MM.1S (cell line): ENCODE measurements at regions not wholly inside any gene's neighbourhood (a gene's known extent, or its start where the extent isn't known, plus 50 kb on each side); places are given as distances from the start of the nearest gene placed in this dataset.

ENCODE experiments used
- DNase-seq: peaks from one replicate; pipeline ENCODE4 v3.0.0-alpha.2; 2015
- H2AFZ ChIP-seq: fragments of 300-600 bp; sonication (generic); 2 replicates; pipeline ENCODE4 v1.6.0; 2016; ENCODE audit warnings: antibody characterized with exemption, low read length
- H3F3A ChIP-seq: fragments of 300-600 bp; sonication (generic); 2 replicates; pipeline ENCODE4 v1.6.1; 2016; ENCODE audit warnings: mild to moderate bottlenecking, antibody characterized with exemption, low read length, moderate library complexity, mixed read lengths; ENCODE audit not compliant: insufficient read depth
- H3K27ac ChIP-seq: fragments of 300-600 bp; sonication (generic); 2 replicates; pipeline ENCODE4 v1.5.1; 2016; ENCODE audit warnings: mild to moderate bottlenecking, low read length
- H3K27me3 ChIP-seq: fragments of 300-600 bp; sonication (generic); replicated peaks from 2 replicates; pipeline ENCODE4 v1.6.0; 2016; ENCODE audit warnings: low read length; ENCODE audit not compliant: insufficient read depth
- H3K36me3 ChIP-seq: fragments of 300-600 bp; sonication (generic); replicated peaks from 2 replicates; pipeline ENCODE4 v1.6.1; 2016; ENCODE audit warnings: mild to moderate bottlenecking, low read length, mixed read lengths; ENCODE audit not compliant: insufficient read depth
- H3K4me1 ChIP-seq: fragments of 300-600 bp; sonication (generic); 2 replicates; pipeline ENCODE4 v1.6.1; 2016; ENCODE audit warnings: low read length, mixed read lengths
- H3K4me2 ChIP-seq: fragments of 300-600 bp; sonication (generic); 2 replicates; pipeline ENCODE4 v1.6.0; 2016; ENCODE audit warnings: low read depth, low read length
- H3K4me3 ChIP-seq: fragments of 300-600 bp; sonication (generic); 2 replicates; pipeline ENCODE4 v1.5.1; 2016; ENCODE audit warnings: low read length, mixed read lengths
- H3K79me2 ChIP-seq: fragments of 300-600 bp; sonication (generic); 2 replicates; pipeline ENCODE4 v1.6.1; 2016; ENCODE audit warnings: mixed run types, low read length, mixed read lengths
- H3K9ac ChIP-seq: fragments of 300-600 bp; sonication (generic); 2 replicates; pipeline ENCODE4 v1.6.1; 2016; ENCODE audit warnings: low read length, mixed read lengths
- H3K9me2 ChIP-seq: fragments of 300-600 bp; sonication (generic); replicated peaks from 2 replicates; pipeline ENCODE4 v1.6.1; 2016; ENCODE audit warnings: mild to moderate bottlenecking, low read length, mixed read lengths; ENCODE audit not compliant: insufficient read depth
- H3K9me3 ChIP-seq: fragments of 300-600 bp; sonication (generic); replicated peaks from 2 replicates; pipeline ENCODE4 v1.6.1; 2016; ENCODE audit warnings: mild to moderate bottlenecking, low read length, mixed read lengths; ENCODE audit not compliant: insufficient read depth
- H4K20me1 ChIP-seq: fragments of 300-600 bp; sonication (generic); 2 replicates; pipeline ENCODE4 v1.6.1; 2016; ENCODE audit warnings: mild to moderate bottlenecking, low read length, moderate library complexity, mixed read lengths; ENCODE audit not compliant: insufficient read depth
- CTCF ChIP-seq: fragments of 300-600 bp; sonication (generic); IDR thresholded peaks from 2 replicates; pipeline ENCODE4 v1.5.1; 2016; ENCODE audit warnings: antibody characterized with exemption, low read length, mixed read lengths
- EZH2 ChIP-seq: fragments of 300-600 bp; sonication (generic); optimal IDR thresholded peaks from 2 replicates; pipeline ENCODE3; 2017; ENCODE audit warnings: low read depth, mild to moderate bottlenecking, antibody characterized with exemption, low read length, mixed read lengths
- EZH2phosphoT487 ChIP-seq: fragments of 300-600 bp; sonication (generic); IDR thresholded peaks from 2 replicates; pipeline ENCODE4 v1.6.1; 2018; ENCODE audit warnings: antibody characterized with exemption, low read length

- Histone ChIP-seq H3F3A (no peaks in the 10 kb centered on the region), H3K36me3 (no peaks in the 10 kb centered on the region), H3K4me1 (no peaks in the 10 kb centered on the region), H3K4me2 (no peak overlapping the region), H3K27ac (no peak overlapping the region), H3K4me3 (no peak overlapping the region), H4K20me1 (no peaks in the 10 kb centered on the region), H3K27me3 (no peaks in the 10 kb centered on the region), H3K9ac (no peak overlapping the region), H3K9me3 (no peaks in the 10 kb centered on the region), H3K79me2 (no peaks in the 10 kb centered on the region), H2AFZ (no peak overlapping the region), H3K9me2 (no peaks in the 10 kb centered on the region)
- no peak for DNase-seq
- no peak for TF ChIP-seq EZH2
- no peak for TF ChIP-seq CTCF
- TF ChIP-seq EZH2phosphoT487, result no peak
Observed at GRCh38 chr5:116381201-116381600, 193.4 kb downstream of the SEMA6A start.

GRCh38 chr5:116380621-116381020 lies 194.0 kb downstream of the SEMA6A start:
- Histone ChIP-seq H3K27me3 (no peaks in the 10 kb centered on the region), H3K4me2 (no peak overlapping the region), H3F3A (no peaks in the 10 kb centered on the region), H3K9ac (no peak overlapping the region), H3K36me3 (no peaks in the 10 kb centered on the region), H3K9me2 (no peaks in the 10 kb centered on the region), H3K4me3 (no peak overlapping the region), H2AFZ (no peak overlapping the region), H3K27ac (no peak overlapping the region), H3K4me1 (no peaks in the 10 kb centered on the region), H3K9me3 (no peaks in the 10 kb centered on the region), H4K20me1 (no peaks in the 10 kb centered on the region), H3K79me2 (no peaks in the 10 kb centered on the region)
- DNase-seq, result no peak
- TF ChIP-seq CTCF (no peak), EZH2phosphoT487 (no peak), EZH2 (no peak)

- H3K4me3 ChIP-seq, result no peak overlapping the region
- no peaks in the 10 kb centered on the region for H3K36me3 ChIP-seq
- H2AFZ ChIP-seq, result no peak overlapping the region
- no peak overlapping the region for H3K4me2 ChIP-seq
- no peaks in the 10 kb centered on the region for H3K79me2 ChIP-seq
- H3K27ac ChIP-seq, result no peak overlapping the region
- H3F3A ChIP-seq, result no peaks in the 10 kb centered on the region
- no peaks in the 10 kb centered on the region for H3K9me3 ChIP-seq
- TF ChIP-seq EZH2, result no peak
- TF ChIP-seq EZH2phosphoT487, result no peak
- no peak for TF ChIP-seq CTCF
- H3K9me2 ChIP-seq, result no peaks in the 10 kb centered on the region
- H3K27me3 ChIP-seq, result no peaks in the 10 kb centered on the region
- no peaks in the 10 kb centered on the region for H4K20me1 ChIP-seq
- DNase-seq, result no peak
- H3K9ac ChIP-seq, result no peak overlapping the region
- no peaks in the 10 kb centered on the region for H3K4me1 ChIP-seq
Observed at GRCh38 chr5:116379306-116379705, 195.3 kb downstream of the SEMA6A start.

- Histone ChIP-seq H3F3A (no peaks in the 10 kb centered on the region), H3K4me2 (no peak overlapping the region), H3K9me2 (no peaks in the 10 kb centered on the region), H3K4me3 (no peak overlapping the region), H4K20me1 (no peaks in the 10 kb centered on the region), H3K9ac (no peak overlapping the region), H3K79me2 (no peaks in the 10 kb centered on the region), H3K4me1 (no peaks in the 10 kb centered on the region), H3K27me3 (no peaks in the 10 kb centered on the region), H2AFZ (no peak overlapping the region), H3K36me3 (no peaks in the 10 kb centered on the region), H3K9me3 (no peaks in the 10 kb centered on the region), H3K27ac (no peak overlapping the region)
- no peak for TF ChIP-seq EZH2phosphoT487
- TF ChIP-seq EZH2, result no peak
- TF ChIP-seq CTCF, result no peak
- DNase-seq, result no peak
Observed at GRCh38 chr5:116378777-116379121, 195.9 kb downstream of the SEMA6A start.
